Middle frontal gyrus (tissue), 1 donor: ENCODE measurements at regions not wholly inside any gene's neighbourhood (a gene's known extent, or its start where the extent isn't known, plus 50 kb on each side); places are given as distances from the start of the nearest gene placed in this dataset.

ENCODE experiments used
- DNase-seq: peaks from one replicate; pipeline ENCODE4 v3.0.0-alpha.2; 2015; ENCODE audit warnings: low spot score; ENCODE audit errors: extremely low spot score

GRCh38 chr20:10920396-10920795 lies 246.6 kb upstream of the JAG1 start:
- no peak for DNase-seq

GRCh38 chr20:10921491-10922010 lies 247.8 kb upstream of the JAG1 start:
- no peak for DNase-seq

GRCh38 chr20:10922506-10922905 lies 248.7 kb upstream of the JAG1 start:
- no peak for DNase-seq

- no peak for DNase-seq
Observed at GRCh38 chr20:10922941-10923340, 249.1 kb upstream of the JAG1 start.

- no peak for DNase-seq
Observed at GRCh38 chr20:10924644-10925201, 250.9 kb upstream of the JAG1 start.

- DNase-seq = no peak
Observed at GRCh38 chr20:10925767-10926166, 252.0 kb upstream of the JAG1 start.

GRCh38 chr20:10927011-10927583 lies 253.3 kb upstream of the JAG1 start:
- no peak for DNase-seq

- no peak for DNase-seq
Observed at GRCh38 chr20:10927936-10928840, 254.4 kb upstream of the JAG1 start.

- DNase-seq = no peak
Observed at GRCh38 chr20:10928841-10929421, 255.1 kb upstream of the JAG1 start.

- no peak for DNase-seq
Observed at GRCh38 chr20:10935658-10936402, 262.0 kb upstream of the JAG1 start.

GRCh38 chr20:10936786-10937185 lies 263.0 kb upstream of the JAG1 start:
- DNase-seq = no peak

GRCh38 chr20:10939331-10939941 lies 265.6 kb upstream of the JAG1 start:
- DNase-seq = no peak

GRCh38 chr20:10940941-10941340 lies 267.1 kb upstream of the JAG1 start:
- no peak for DNase-seq

GRCh38 chr20:10943686-10944265 lies 270.0 kb upstream of the JAG1 start:
- DNase-seq = no peak

GRCh38 chr20:10946124-10946880 lies 272.5 kb upstream of the JAG1 start:
- DNase-seq = no peak

- no peak for DNase-seq
Observed at GRCh38 chr20:10947726-10948125, 273.9 kb upstream of the JAG1 start.

- DNase-seq = no peak
Observed at GRCh38 chr20:10949930-10950783, 276.4 kb upstream of the JAG1 start.

- no peak for DNase-seq
Observed at GRCh38 chr20:10951216-10951615, 277.4 kb upstream of the JAG1 start.

GRCh38 chr20:10951904-10952303 lies 278.1 kb upstream of the JAG1 start:
- no peak for DNase-seq
